ENCODE measurements at regions not wholly inside any gene's neighbourhood (a gene's known extent, or its start where the extent isn't known, plus 50 kb on each side); places are given as distances from the start of the nearest gene placed in this dataset.

DNA sequence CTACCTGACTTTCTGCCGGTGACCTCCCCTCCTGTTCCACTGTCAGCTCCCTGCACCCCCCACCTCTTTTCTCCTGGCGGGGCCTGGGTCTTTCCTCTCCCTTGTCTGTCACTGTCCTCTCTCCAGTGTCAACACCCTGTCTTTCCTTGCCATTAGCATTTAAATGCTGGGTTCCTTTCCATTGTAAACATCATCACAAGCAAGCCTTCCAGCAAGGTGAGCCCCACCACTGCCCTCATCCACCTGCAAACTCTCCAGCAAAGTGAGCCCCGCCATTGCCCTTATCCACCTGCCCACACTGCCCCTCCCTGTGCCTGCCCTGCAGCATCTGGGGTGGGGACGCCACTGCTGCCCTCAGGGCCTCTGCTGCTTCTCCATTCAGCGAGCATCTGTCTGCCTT, 195.0 kb downstream of the ENGASE start:
- no peak for DNase-seq

DNA sequence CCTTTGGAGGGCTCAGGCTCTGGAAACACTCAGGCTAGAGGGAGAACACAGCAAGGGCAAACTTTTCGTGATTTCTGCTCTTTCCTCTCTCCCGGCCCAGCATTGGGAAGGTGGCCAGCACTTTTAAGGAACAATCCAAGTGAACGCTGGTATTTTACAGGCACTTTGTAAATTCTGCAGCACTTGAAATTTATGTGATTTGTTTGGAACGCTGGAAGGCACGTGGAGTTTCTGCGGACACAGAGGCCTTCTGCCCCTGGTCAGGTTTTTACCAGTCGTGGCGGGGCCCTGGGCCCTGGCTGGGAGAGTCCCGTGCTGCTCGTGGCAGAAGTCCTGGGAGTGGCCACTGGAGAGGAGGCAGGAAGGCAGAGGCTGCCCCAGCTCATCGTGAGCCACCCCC, 188.6 kb downstream of the ENGASE start:
- no peak for DNase-seq

DNA sequence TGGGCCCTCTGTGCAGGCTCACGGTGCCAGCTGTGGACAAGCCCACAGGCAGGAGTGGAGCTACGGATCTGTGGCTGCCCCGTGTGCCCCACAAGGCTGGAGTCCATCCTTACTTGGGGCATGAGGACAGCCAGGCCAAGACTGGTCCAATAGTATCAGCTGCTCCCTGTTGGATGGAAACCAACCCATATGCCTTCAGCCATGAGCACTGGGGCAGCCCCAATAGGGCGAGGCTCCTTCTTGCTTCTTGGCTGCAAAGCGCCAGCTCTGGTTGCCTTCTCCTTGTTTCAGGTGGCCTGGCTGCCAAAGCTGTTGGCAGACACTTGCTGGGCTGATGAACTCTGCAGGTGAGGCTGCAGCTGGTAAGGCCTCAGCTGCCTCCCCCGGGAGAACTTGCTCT, 188.0 kb downstream of the ENGASE start:
- no peak for DNase-seq

DNA sequence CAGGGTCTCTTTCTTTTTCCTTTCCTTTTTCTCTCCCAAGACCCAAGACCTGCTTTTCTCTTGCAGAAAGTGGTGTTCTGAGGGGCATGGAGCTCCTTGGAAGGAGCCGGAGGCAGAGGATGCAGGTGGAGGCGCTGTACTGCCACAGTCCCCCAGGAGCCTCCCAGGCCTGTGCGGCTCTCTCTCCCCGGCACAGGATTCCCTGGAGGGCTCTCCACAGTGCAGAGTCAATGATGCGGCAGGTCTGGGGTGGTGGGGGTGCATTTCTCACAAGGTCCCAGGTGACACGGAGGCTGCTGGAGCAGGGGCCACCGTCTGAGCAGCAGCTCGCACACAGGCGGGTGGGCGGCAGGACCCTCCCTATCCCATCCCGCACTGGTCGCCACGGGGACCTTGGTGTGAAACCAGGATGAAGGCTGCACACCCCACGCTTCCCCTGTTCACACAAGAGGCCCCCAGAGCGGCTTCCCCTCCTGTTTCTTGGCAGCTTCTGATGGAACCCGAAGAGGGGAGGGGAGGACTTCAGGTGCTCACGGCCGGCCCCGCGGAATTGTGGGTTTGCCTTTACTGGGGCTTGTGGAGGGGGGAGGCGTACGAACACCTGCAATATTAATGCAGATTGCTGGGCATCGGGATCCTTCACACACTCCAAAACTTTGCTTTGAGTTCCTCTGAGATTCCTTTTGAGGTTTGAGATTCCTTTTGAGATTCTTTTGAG, 186.9 kb downstream of the ENGASE start:
- no peak for DNase-seq

DNA sequence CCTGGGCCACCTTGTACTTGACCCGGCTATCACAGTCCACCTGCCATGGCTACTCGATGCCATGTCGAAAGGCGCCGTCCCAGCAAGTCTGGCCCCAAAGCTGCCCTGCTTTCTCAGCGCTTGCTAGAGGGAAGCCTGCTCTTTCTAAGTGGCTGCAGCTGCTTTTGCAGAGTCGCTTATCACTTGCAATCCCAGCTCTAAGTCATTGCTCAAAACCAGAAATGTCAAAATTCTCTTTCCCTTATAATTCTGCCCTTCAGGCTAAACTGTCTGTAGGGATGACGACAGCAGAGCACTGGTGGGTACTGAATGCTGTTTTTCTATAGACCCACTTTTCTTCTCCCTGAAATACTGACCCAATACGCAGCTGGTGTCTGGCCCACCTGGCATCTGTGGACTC, 184.2 kb downstream of the ENGASE start:
- no peak for DNase-seq

DNA sequence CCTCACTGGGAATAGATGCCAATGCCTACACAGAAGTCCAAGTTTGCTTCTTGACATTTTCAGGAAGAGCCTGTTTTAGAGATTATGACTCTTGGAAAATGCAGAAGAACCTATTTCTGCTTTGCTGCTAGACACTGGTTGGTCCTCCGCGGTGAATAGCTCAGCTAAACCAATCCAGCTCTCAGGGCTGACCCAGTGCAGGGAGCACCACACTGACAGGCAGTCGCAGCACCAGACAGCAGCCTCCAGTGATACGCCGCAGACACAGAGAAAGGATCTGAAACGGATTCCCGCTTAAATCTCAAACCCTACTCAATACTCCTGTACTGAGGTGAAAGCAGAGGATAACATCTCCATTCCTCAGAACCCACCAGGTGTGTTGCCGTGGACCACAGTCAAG, 183.4 kb downstream of the ENGASE start:
- DNase-seq: no peak

DNA sequence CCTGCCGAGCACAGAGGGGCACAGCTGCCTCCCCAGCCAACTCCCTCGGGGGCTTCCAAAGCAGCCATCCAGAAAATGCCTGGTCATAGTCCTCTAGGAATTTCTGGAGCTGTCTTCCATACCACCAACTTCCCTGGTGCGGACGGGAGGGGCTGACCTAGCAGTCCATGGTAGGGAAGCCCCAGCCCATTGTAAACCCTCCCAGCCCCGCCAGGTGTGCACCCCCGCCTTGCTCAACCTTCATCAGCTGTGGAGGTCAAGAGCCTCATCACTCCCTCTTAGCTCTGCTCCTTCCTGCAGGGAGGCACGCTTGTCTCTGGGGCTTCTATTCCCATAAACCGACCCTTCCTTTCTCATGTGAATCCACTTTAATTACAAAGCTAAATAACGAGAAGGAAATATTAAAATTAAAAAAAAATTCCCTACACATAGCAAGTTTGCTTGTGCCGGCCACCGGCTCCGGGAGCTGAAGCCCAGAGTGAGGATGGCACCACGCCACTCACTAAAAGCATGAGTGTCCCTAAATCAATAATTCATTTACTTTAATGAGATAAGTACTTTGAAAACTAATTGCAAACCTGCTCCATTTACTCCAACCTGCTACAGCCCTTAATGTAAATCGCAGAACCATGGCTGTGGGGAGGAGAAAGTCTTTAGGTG, 181.4 kb downstream of the ENGASE start:
- DNase-seq: no peak

DNA sequence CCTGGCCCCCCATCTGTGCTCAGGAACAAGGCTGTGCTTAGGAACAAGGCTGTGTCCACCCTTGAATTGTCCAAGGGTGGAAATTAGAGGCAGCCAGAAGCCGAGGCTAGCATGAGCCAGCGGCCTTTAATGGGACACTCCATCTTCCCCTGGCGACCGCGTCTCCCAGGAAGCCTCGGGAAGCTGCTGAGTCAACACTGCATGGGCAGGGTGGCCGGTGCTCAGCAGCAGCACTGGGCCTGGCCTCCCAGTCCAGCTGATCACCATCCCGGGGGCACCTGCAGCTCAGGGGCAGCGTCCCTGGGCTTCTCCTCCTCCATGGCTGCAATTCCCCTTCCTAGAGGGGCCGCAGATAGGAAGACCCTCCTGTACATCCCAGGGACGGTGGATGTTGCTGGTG, 180.8 kb downstream of the ENGASE start:
- DNase-seq: no peak

DNA sequence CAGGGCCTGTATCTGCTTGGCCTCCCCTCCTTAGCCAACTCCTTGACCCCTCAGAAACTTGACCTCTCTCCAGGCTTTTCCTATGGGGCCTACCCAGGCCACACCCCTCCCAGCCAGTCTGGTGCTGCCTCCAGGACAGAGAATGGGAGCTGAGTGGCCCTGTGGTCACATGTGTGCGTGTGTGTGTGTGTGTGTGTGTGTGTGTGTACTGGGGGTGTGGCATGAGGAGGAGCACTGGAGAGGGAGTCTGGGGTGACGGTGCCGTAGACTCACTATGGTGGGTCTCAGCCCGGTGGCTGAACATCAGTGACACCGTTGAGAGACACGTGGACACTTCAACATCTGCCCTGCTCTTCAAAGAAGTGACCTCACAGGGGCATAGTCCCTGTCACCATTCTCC, 180.4 kb downstream of the ENGASE start:
- DNase-seq: no peak

DNA sequence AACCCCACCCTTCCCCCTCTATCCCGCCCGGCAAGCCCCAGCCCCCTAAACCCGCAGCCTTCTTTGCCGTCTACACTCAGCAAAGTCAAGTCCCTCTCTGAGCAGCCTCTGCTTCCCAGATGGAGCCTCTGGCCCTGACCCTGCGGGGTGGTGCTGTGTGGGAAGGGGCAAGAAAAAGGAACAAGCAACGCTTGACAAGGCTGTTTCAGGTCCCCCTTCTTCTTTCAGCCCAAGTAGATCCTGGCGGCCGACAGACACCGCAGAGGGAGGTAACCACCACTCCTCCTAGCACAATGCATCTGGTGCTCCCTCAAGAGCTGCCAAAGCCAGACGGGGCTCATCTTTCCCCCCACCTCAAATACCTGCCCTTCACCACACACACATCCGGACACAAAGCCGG, 178.3 kb downstream of the ENGASE start:
- no peak for DNase-seq

DNA sequence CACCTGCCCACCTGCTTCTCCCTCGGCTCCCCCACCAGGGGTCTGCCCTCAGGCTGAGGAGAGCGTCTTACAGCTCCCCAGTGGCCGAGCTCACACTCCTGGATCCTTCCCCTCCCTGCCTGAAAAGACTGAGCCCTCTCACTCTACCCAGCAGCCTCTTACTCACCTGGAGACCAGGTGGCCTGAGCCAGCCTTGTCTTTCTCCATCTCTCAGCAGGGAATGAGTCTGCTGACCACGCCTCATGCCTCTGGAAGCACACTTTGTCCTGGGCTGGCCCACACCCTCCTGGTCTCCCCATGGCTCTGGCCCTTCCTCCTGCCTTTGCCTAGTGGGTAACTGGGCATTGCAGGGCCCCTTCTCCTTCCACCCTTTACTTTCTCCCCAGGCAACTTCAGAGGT, 177.2 kb downstream of the ENGASE start:
- DNase-seq: no peak

DNA sequence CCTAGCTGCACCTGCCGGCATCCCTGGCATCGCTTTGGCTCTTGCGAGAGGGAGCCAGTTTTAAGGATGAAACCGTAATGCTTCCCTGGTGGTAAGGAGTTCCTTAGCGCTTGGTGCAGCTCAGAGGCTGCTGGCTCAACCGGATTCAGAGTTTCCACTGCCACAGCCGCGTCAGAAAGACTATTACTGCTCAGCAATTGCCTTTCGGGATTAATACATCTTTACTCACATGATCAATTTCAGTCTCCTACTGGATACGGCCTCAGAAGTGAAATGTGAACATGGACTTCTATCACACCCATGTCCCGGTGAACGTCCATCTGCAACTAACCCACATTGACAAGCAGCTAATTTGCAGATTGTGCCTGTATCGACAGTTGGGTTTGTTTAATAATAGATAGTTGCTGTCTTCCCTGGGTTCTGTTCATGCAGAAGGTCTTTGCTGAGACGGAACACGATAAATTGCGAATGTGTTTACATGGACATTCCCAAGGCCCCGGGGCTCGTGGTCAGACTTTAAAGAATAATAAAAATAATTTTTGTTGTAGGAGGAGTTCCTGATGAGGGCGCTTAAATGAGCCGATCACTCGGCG, 175.4 kb downstream of the ENGASE start:
- DNase-seq: no peak

DNA sequence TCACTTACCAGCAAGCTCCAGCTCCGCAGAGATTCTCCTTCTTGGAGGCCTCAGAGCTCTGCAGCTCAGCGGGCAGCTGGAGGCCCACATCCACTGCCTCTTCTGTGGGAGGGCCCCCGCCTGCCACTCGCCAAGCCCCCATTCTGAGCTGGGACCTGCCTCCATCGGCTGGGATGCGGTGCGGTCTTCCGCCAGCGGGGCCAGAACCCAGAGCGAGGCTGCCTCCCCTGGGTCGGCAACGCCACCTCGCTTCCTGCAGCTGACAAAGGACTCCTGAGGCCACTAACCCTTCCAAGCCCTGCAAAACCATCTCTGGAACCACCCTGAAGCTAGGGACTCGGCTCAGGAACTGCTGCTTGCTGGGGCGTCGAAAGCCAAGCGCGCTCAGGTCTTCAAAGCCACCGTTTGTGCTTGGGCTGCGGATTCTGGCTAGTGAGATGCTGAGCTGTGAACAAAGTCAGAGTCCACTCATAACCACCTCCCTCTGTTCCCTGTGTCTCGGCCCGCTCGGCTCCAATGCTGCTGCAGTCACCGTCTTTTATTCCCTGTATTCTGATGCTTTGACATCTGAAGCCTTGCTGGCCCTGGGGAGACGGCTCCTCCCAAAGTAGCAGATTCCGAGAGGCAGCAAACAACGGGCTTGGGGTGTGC, 174.3 kb downstream of the ENGASE start:
- DNase-seq: no peak

DNA sequence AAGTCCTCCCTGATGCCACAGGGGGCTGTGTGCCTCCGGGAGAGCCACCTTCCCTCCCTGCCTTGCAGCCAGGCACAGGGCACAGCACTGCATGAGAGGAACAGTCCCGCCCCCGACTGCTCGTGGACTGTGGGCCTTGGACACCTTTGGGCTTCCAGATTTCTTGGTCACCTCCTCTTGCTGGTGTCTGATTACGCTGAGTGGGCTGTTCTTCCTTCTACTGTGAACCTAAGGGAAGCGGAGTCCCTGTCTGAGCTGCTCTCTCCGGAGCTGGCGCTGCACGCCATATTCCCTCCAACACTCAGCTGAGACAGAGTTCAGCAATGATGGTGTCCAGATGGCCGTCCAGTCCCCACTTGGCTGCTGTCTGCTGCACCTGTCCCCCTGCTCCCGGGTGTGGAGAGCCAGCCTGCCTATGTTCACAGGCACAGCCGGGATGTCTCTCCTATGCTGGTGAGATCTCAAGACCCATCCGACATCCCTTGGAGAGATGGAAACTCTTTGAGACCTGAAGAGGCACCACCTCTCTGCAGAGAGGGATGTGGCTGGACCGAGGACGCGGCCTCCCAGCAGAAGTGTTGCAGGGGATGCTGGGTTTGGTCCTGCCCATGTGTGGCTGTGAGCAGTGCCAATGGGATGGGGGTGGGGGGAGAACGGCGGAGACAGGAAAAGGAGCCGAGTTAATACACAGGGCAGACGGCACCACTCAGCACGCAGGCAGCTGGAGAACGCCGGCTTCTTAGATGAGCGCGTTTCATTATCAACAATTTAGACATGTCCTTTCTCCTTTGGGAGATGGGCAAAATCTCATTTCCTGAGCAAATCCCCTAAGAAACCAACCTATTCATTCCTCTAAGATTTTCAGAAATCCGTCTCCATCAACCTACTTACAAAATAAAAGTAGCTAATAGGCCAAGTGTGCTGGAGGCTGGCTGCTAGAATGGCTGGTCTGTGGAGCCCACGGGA, 171.9 kb downstream of the ENGASE start:
- DNase-seq: no peak

DNA sequence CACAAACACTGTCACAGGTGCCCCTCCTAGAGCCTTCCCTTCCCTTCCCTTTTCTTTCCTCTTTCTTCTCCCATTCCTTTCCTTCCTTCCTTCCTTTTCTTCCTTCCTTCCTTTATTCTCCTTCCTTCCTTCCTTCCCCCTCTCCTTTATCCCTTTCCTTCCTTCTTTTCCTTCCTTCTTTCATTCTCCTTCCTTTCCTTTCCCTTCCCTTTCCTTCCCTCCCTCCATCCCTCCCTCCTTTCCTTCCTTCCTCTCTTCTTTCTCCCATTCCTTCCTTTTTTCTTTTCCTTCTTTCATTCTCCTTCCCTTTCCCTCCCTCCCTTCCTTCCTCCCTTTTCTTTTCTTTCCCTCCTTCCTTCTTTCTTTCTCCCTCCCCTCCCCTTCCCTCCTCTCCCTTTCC, 170.0 kb downstream of the ENGASE start:
- no peak for DNase-seq

DNA sequence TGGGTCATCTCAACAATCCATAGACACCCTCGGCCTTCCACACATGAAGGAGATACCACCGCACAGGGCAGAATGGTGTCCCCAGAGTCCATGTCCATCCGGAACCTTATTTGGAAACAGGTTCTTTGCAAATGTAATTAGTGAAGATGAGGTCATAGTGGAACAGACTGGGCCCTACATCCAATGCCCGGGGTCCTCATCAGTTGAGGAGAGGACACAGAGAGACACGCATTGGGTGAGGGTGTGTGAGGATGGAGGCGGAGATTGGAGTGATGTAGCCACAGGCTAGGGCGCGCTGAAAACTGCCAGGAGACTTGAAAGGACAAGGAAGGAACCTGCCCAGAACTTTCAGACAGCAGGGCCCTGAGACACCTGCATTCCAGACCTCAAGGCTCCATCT, 169.4 kb downstream of the ENGASE start:
- no peak for DNase-seq

DNA sequence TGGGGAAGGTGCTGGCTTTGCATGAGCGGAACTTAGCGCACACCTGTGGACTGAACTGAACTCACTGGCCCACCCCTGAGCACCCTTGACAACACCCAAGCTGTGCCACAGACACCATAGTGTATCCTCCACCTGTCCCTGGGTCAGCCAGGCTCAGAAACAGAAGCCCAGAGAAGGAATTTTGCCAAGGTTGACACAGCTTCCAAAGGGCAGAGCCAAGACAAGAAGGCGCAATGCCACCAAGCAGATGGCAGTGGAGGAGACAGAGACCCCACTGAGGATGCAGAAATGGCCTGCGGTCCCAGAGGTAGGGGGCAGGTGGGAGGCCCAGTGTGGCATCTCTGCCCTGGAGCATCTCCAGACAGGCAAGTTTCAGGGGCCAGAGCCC, 169.0 kb downstream of the ENGASE start:
- no peak for DNase-seq

DNA sequence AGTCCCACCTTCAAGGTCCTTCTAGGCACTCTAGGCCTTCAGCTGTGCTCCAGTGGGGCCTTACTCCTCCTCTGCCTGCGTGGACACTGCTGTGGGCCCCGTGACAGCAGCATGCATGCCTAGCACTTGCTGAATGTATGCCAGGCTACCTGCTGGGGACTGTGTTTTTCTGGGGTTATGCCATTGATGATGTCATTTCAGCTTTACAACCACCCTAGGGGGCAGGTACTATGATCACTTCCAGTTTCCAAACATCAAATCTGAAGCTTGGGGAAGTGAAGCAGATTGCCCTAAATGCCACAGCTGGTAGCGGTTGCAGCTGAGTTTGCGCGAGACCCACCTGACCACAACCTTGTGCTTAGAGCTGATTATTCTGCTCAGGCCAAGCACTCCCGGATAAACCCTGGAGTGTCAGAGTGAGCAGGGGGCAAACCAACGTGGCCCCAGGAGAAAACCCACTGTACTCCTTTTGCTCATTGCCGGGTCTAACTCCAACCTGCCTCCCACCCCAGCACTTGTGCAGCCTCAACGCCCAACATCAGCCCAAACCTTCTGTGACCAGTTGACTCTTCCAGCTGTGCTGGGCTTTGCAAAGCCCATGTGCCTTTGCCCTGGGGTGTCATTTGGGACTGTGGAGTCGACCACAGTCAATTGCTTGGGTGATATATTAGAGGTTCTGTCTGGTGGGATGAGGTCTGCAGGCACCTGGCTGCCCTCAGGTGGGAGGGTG, 168.4 kb downstream of the ENGASE start:
- DNase-seq: no peak

DNA sequence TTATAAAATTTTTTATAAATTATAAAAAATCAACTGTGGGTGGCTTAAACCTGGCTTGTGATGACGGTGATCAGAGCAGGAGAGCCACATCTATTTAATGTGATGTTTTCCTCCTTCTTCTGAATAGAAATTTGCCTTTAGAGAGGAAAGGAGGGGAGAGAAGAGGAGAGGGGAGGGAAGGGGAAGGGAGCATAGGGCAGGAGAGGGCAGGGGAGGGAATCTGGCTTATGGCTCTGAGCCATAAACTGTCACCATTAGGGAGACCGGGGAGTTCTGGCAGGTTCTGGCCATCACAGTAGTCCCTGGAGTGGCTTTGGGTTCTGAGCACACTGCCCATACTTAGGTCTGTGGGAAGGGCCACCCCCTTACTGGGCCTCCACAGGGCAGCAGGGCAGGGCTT, 167.8 kb downstream of the ENGASE start:
- no peak for DNase-seq

DNA sequence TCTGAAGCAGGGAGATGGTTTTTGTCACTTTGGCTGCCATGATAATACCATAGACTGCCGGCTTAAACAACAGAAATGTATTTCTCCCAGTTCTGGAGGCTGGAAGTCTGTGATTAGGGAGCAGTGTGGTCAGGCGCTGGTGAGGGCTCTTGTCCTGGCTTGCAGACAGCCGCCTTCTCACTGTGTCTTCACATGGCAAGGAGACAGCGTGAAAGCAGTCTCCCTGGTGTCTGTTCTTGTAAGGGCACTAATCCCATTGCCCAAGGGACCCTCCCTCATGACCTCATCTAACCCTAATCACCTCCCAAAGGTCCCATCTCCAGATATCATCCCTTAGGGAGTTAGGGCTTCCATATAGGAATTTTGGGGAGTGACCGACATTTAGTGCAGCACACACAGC, 167.0 kb downstream of the ENGASE start:
- no peak for DNase-seq

DNA sequence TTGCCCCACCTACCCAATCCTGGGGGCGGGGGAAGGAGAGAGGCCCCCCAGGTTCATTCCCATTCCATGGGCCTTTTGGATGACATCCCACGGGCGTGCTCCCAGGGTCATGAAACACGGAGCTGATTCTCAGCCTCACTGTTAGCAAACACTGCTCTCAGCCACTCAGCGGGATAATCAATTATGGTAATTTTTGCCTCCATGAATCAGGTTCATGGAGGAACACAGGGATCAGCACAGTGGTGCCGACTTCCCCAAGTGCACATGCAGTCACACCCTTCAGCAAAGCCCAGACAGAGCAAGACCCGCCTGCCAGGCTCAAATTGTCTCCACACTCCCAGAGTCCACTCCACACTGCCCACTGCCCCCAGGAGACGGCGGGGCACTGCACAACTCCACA, 164.6 kb downstream of the ENGASE start:
- DNase-seq: no peak

DNA sequence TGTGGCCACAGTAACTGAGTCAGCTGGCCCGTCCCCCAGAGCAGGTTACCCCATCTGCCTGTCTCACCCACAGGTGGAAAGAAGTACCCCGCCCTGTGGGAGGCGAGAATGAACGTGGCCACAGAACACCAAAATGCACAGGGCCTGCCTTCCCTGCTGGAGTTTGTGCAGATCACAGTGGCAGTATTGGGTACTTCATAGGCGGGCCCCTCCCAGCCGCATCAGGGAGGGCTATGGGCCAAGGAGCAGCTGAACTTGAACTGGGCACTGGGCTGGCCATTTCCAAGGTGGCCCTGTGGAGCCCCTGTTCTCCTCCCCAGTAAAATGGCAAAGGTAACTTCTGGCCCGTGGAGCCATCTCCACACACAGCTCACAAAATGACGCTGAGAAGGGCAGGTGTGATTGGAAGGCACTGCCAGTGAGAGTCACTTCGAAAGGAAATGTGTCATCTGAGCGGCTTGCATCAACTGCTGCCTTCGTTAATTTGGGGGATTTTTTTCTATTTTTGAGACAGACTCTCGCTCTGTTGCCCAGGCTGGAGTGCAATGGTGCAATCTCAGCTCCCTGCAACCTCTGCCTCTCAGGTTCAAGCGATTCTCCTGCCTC, 162.9 kb downstream of the ENGASE start:
- DNase-seq: no peak
